ENCODE measurements at regions not wholly inside any gene's neighbourhood (a gene's known extent, or its start where the extent isn't known, plus 50 kb on each side); places are given as distances from the start of the nearest gene placed in this dataset.

GRCh38 chr4:164410401-164410800 is 343.5 kb upstream of the SMIM31 start:
- no peak for DNase-seq (ENCODE audit: low read depth)

GRCh38 chr4:164412246-164412645 is 341.7 kb upstream of the SMIM31 start:
- no peak for DNase-seq (ENCODE audit: low read depth)

GRCh38 chr4:164413743-164414142 is 340.2 kb upstream of the SMIM31 start:
- DNase-seq (ENCODE audit: low read depth), result no peak

GRCh38 chr4:164423819-164424218 is 330.1 kb upstream of the SMIM31 start:
- DNase-seq (ENCODE audit: low read depth), result no peak

GRCh38 chr4:164424846-164425245 is 329.1 kb upstream of the SMIM31 start:
- no peak for DNase-seq (ENCODE audit: low read depth)

- no peak for DNase-seq (ENCODE audit: low read depth)
Measured at GRCh38 chr4:164428561-164428960, 325.4 kb upstream of the SMIM31 start.

- no peak for DNase-seq (ENCODE audit: low read depth)
Measured at GRCh38 chr4:164438321-164438720, 315.6 kb upstream of the SMIM31 start.

- no peak for DNase-seq (ENCODE audit: low read depth)
Measured at GRCh38 chr4:164439037-164439436, 314.9 kb upstream of the SMIM31 start.

GRCh38 chr4:164440199-164440598 is 313.7 kb upstream of the SMIM31 start:
- no peak for DNase-seq (ENCODE audit: low read depth)

- DNase-seq (ENCODE audit: low read depth), result no peak
Measured at GRCh38 chr4:164441109-164441508, 312.8 kb upstream of the SMIM31 start.

- no peak for DNase-seq (ENCODE audit: low read depth)
Measured at GRCh38 chr4:164442180-164442579, 311.8 kb upstream of the SMIM31 start.

- no peak for DNase-seq (ENCODE audit: low read depth)
Measured at GRCh38 chr4:164446516-164446915, 307.4 kb upstream of the SMIM31 start.

GRCh38 chr4:164461901-164462300 is 292.0 kb upstream of the SMIM31 start:
- no peak for DNase-seq (ENCODE audit: low read depth)

GRCh38 chr4:164462471-164462870 is 291.5 kb upstream of the SMIM31 start:
- no peak for DNase-seq (ENCODE audit: low read depth)

- no peak for DNase-seq (ENCODE audit: low read depth)
Measured at GRCh38 chr4:164464313-164464712, 289.6 kb upstream of the SMIM31 start.

- no peak for DNase-seq (ENCODE audit: low read depth)
Measured at GRCh38 chr4:164467493-164467892, 286.4 kb upstream of the SMIM31 start.

- no peak for DNase-seq (ENCODE audit: low read depth)
Measured at GRCh38 chr4:164481306-164482091, 272.4 kb upstream of the SMIM31 start.

- DNase-seq (ENCODE audit: low read depth), result no peak
Measured at GRCh38 chr4:164482092-164482404, 271.9 kb upstream of the SMIM31 start.

GRCh38 chr4:164482758-164483157 is 271.2 kb upstream of the SMIM31 start:
- no peak for DNase-seq (ENCODE audit: low read depth)

- DNase-seq (ENCODE audit: low read depth), result no peak
Measured at GRCh38 chr4:164483711-164484110, 270.2 kb upstream of the SMIM31 start.

GRCh38 chr4:164484551-164484950 is 269.4 kb upstream of the SMIM31 start:
- no peak for DNase-seq (ENCODE audit: low read depth)

GRCh38 chr4:164485136-164485535 is 268.8 kb upstream of the SMIM31 start:
- DNase-seq (ENCODE audit: low read depth), result no peak

GRCh38 chr4:164488114-164488513 is 265.8 kb upstream of the SMIM31 start:
- DNase-seq (ENCODE audit: low read depth), result no peak

GRCh38 chr4:164501074-164501473 is 252.9 kb upstream of the SMIM31 start:
- DNase-seq (ENCODE audit: low read depth), result no peak
